ENCODE measurements at regions not wholly inside any gene's neighbourhood (a gene's known extent, or its start where the extent isn't known, plus 50 kb on each side); places are given as distances from the start of the nearest gene placed in this dataset.

GRCh38 chrY:7942711-7943110 is 1031.2 kb upstream of the AMELY start:
- TF ChIP-seq CTCF (IDR thresholded peaks at IDR 0.05) (no peak), POLR2AphosphoS5 (IDR thresholded peaks at IDR 0.05) (no peak), POLR2A (IDR thresholded peaks at IDR 0.05) (no peak)

All from breast epithelium (tissue), 3 donors.